HUES64 (cell line): ENCODE measurements at regions not wholly inside any gene's neighbourhood (a gene's known extent, or its start where the extent isn't known, plus 50 kb on each side); places are given as distances from the start of the nearest gene placed in this dataset.

Source experiments
- H3K27ac ChIP-seq: 2 replicates; pipeline ENCODE4 v1.7.0; 2013; ENCODE audit warnings: low read depth, low read length, inconsistent platforms
- H3K27me3 ChIP-seq: 2 replicates; pipeline ENCODE4 v1.6.1; 2013; ENCODE audit warnings: mild to moderate bottlenecking, low read length; ENCODE audit not compliant: insufficient read depth
- H3K36me3 ChIP-seq: 2 replicates; pipeline ENCODE4 v1.6.1; 2013; ENCODE audit warnings: mild to moderate bottlenecking, low read length; ENCODE audit not compliant: insufficient read depth
- H3K4me1 ChIP-seq: 2 replicates; pipeline ENCODE4 v1.6.1; 2013; ENCODE audit warnings: mild to moderate bottlenecking, low read length, moderate library complexity; ENCODE audit not compliant: insufficient read depth
- H3K4me3 ChIP-seq: 2 replicates; pipeline ENCODE4 v1.5.1; 2013; ENCODE audit warnings: mild to moderate bottlenecking, low read length, moderate library complexity
- H3K9ac ChIP-seq: 2 replicates; pipeline ENCODE4 v1.6.1; 2013; ENCODE audit warnings: mild to moderate bottlenecking, low read depth, low read length
- H3K9me3 ChIP-seq: 2 replicates; pipeline ENCODE4 v1.6.1; 2013; ENCODE audit warnings: low read depth, low read length; ENCODE audit not compliant: insufficient read depth
- WGBS: fragments of 150-250, 120-280 bp; methylation state at CpG from one replicate; pipeline ENCODE4 v1.1.7; 2013; ENCODE audit warnings: missing lambda C conversion rate; 5-methylcytosine and 5-hydroxymethylcytosine counted together

DNA sequence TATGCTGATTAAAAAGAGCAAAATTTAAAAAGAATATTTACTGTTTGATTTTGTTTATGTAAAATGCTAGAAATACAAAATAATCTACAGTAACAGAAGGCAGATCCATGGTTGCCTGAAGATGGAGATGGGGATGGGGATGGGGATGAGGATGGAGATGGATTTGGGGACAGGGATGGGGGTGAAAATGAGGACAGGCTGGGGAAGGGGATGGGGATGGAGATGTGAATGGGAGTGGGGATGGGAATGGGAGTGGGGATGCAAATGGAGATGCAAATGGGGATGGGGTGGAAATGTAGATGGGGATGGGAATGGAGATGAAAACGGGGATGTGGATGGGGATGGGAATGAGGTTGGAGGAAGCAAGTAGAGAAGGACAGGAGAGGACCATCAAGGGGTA lies 252.2 kb downstream of the PLPP3 start:
- 0 out of 2 replicates have a peak, but pooled peaks cover 8% of the 10 kb centered on the region for H3K4me1 ChIP-seq
- H3K27me3 ChIP-seq, result no peaks in the 10 kb centered on the region
- no peaks in the 10 kb centered on the region for H3K36me3 ChIP-seq
- H3K9me3 ChIP-seq, result no peaks in the 10 kb centered on the region
- H3K27ac ChIP-seq, result no peak overlapping the region
- no peak overlapping the region for H3K9ac ChIP-seq
- H3K4me3 ChIP-seq, result no peak overlapping the region
- WGBS, result 82% methylated on average over 1 of the region's 1 CpG

DNA sequence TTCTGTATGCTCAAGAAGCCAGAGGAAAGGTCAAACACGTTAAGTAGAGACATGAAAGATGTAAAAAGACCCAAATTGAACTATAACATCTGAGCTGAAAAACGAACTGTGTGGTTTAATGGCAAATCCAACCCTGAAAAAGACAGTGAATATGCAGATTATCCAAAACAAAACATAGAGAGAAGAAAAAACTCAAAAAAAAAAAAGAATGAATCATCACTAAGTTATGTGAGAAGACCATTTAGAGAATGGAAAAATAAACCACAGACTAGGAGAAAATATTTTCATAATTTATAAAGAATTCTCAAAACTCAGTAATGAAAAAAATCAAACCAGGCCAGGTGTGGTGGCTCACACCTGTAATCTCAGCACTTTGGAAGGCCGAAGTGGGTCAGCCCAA lies 253.3 kb downstream of the PLPP3 start:
- H3K27me3 ChIP-seq, result no peaks in the 10 kb centered on the region
- H3K4me3 ChIP-seq, result no peak overlapping the region
- no peak overlapping the region for H3K27ac ChIP-seq
- no peak overlapping the region for H3K9ac ChIP-seq
- H3K9me3 ChIP-seq, result no peaks in the 10 kb centered on the region
- H3K36me3 ChIP-seq, result no peaks in the 10 kb centered on the region
- H3K4me1 ChIP-seq, result no peaks in the 10 kb centered on the region
- WGBS, result 80% methylated on average over 3 of the region's 3 CpGs

DNA sequence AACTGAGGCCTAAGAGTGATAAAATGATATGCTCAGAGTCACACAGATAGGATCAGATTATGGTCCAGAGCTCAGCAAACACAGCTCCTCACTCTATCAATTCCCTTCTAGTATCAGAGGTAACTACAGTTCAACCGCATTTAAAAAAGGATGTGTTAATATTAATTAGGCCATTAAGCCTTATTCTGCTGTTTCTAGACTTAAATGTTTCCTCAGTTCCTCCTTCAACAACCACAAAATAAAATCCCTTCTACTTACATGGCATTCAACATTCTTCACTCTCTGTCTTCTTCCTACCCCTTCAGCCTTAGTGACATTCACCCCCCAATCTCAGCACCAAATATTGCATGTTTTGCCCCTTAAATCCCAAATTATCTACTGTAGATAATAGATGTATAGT lies 254.9 kb downstream of the PLPP3 start:
- 100% methylated on average over 1 of the region's 1 CpG for WGBS
- Histone ChIP-seq H3K27me3 (no peaks in the 10 kb centered on the region), H3K4me3 (no peak overlapping the region), H3K27ac (no peak overlapping the region), H3K4me1 (no peaks in the 10 kb centered on the region), H3K36me3 (no peaks in the 10 kb centered on the region), H3K9me3 (no peaks in the 10 kb centered on the region), H3K9ac (no peak overlapping the region)

DNA sequence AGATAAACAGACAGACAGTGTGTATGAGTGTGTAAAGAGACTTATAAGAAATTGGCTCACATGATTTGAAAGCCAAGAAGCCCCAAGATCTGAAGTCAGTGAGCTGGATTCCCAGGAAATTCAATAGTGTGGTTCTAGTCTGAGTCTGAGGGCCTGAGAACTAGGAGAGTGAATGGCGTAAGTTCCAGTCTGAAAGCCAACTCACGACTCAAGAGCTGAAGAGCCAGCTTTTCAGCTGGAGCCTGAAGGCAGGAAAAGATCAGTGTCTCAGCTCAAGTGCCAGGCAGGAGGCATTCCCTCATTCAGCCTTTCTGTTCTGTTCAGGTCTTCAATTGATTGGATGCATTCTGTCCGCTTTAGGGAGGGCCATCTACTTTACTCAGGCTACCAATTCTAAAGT lies 257.2 kb downstream of the PLPP3 start:
- WGBS, result 87% methylated on average over 3 of the region's 3 CpGs
- H3K4me3 ChIP-seq, result no peak overlapping the region
- no peaks in the 10 kb centered on the region for H3K27me3 ChIP-seq
- H3K9ac ChIP-seq, result no peak overlapping the region
- H3K36me3 ChIP-seq, result no peaks in the 10 kb centered on the region
- H3K9me3 ChIP-seq, result no peaks in the 10 kb centered on the region
- H3K27ac ChIP-seq, result no peak overlapping the region
- no peaks in the 10 kb centered on the region for H3K4me1 ChIP-seq

DNA sequence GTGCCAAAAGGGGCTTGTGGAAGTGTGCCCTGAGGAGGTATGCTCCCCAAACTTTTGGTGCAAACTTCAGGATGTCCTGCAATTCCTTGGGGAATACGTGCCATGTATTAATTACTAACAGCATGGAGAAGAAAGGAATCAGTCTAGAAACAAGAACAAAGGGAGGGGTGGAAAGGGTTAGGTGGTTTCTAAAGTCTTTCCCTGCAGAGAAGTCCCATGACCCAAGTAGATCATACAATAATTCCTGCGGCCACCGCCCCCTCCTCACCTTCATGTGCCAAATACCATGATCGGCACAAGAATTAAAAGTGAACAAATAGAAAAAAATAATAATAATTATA lies 258.2 kb downstream of the PLPP3 start:
- Histone ChIP-seq H3K9ac (no peak overlapping the region), H3K27me3 (no peaks in the 10 kb centered on the region), H3K36me3 (no peaks in the 10 kb centered on the region), H3K4me3 (no peak overlapping the region), H3K9me3 (no peaks in the 10 kb centered on the region), H3K4me1 (no peaks in the 10 kb centered on the region), H3K27ac (no peak overlapping the region)
- 96% methylated on average over 1 of the region's 4 CpGs for WGBS

GRCh38 chr1:56320464-56321149 lies 258.8 kb downstream of the PLPP3 start:
- Histone ChIP-seq H3K4me1 (no peaks in the 10 kb centered on the region), H3K36me3 (no peaks in the 10 kb centered on the region), H3K9me3 (no peaks in the 10 kb centered on the region), H3K27me3 (no peaks in the 10 kb centered on the region), H3K4me3 (no peak overlapping the region), H3K27ac (no peak overlapping the region), H3K9ac (no peak overlapping the region)
- WGBS, result 67% methylated on average over 2 of the region's 3 CpGs

DNA sequence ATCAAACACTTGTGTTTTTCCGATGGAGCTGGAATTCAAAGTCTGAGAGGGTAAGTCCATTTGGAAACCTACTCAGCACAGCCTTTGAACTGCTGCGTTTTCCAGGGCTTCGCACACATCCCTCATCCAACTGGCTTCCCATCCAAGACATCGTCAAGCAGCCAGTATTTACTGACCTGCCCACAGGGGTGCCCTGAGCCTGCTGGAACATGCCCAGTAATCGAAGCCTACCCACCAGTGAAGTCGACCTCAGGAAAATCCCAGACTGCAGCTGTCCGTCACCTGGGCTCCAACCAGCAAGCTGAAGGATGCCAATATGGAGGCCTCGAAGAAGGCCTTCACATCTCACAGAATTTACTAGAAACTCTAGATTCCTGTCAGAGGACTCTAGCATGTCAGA lies 261.6 kb downstream of the PLPP3 start:
- 94% methylated on average over 8 of the region's 8 CpGs for WGBS
- no peak overlapping the region for H3K9ac ChIP-seq
- H3K9me3 ChIP-seq, result peaks cover 3% of the 10 kb centered on the region; the same call in 1 of the 2 replicates
- no peak overlapping the region for H3K4me3 ChIP-seq
- no peaks in the 10 kb centered on the region for H3K36me3 ChIP-seq
- H3K4me1 ChIP-seq, result no peaks in the 10 kb centered on the region
- no peaks in the 10 kb centered on the region for H3K27me3 ChIP-seq
- no peak overlapping the region for H3K27ac ChIP-seq

DNA sequence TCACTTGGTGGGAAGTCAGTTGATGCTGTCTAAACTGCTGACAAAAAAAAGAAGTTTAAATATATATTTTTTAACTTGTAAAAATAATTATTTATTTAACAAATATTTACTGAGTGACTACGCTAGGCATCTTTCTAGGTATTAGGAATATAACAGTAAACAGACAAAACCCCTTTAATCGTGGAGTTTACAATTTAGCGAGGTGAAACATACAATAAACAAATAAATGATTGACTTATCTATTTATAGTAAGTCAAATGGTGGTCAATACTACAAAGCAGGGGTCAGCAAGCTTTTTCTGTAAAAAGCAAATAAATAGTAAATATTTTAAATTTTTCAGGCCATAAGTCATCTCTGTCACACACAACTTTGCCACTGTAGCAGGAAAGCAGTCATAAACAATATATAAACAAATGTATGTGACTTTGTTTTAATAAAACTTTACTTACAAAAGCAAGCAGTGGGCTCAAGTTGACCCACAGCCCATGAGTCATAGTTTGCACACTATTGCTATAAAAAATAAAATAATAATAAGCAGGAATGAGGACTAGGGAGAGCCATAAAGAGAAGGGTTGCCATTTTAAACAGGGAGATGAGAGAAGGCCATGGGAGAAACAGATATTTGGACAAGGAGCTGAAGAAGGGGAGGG lies 263.9 kb downstream of the PLPP3 start:
- no CpG with 5 or more reads among the region's 3 CpGs for WGBS
- Histone ChIP-seq H3K36me3 (no peaks in the 10 kb centered on the region), H3K9me3 (peaks cover 3% of the 10 kb centered on the region; the same call in 1 of the 2 replicates), H3K27me3 (no peaks in the 10 kb centered on the region), H3K4me1 (no peaks in the 10 kb centered on the region), H3K9ac (no peak overlapping the region), H3K4me3 (no peak overlapping the region), H3K27ac (no peak overlapping the region)

- no peaks in the 10 kb centered on the region for H3K36me3 ChIP-seq
- 98% methylated on average over 2 of the region's 2 CpGs for WGBS
- H3K27ac ChIP-seq, result no peak overlapping the region
- H3K4me1 ChIP-seq, result no peaks in the 10 kb centered on the region
- H3K9me3 ChIP-seq, result peaks cover 3% of the 10 kb centered on the region; the same call in 1 of the 2 replicates
- no peak overlapping the region for H3K4me3 ChIP-seq
- H3K9ac ChIP-seq, result no peak overlapping the region
- H3K27me3 ChIP-seq, result no peaks in the 10 kb centered on the region
These were observed 265.8 kb downstream of the PLPP3 start for GRCh38 chr1:56313560-56313959.

- no peaks in the 10 kb centered on the region for H3K27me3 ChIP-seq
- H3K9ac ChIP-seq, result no peak overlapping the region
- no peaks in the 10 kb centered on the region for H3K4me1 ChIP-seq
- 71% methylated on average over 2 of the region's 2 CpGs for WGBS
- no peaks in the 10 kb centered on the region for H3K36me3 ChIP-seq
- peaks cover 3% of the 10 kb centered on the region; the same call in 1 of the 2 replicates for H3K9me3 ChIP-seq
- H3K27ac ChIP-seq, result no peak overlapping the region
- H3K4me3 ChIP-seq, result no peak overlapping the region
These were observed 267.6 kb downstream of the PLPP3 start for GRCh38 chr1:56311766-56312165.

DNA sequence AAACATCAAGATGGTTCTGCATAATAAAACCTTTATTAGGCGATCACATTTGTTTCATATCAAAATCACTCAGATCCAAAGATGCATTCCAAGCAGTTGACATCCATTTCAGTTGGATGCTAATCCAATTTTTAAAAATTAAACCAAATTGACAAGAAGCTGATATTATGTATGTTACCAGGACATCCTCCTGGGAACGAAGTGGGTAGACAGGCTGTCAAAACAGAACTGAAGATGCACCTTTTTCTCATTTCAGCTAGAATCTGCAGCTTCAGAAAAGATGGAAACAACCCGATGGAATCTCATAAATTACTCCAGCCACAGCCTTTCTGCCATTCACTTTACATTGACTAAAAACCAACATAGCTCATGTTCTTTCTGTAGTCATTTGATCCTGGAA lies 268.4 kb downstream of the PLPP3 start:
- no peak overlapping the region for H3K4me3 ChIP-seq
- no peaks in the 10 kb centered on the region for H3K27me3 ChIP-seq
- H3K9me3 ChIP-seq, result peaks cover 3% of the 10 kb centered on the region; the same call in 1 of the 2 replicates
- H3K4me1 ChIP-seq, result no peaks in the 10 kb centered on the region
- H3K27ac ChIP-seq, result no peak overlapping the region
- 91% methylated on average over 3 of the region's 3 CpGs for WGBS
- H3K9ac ChIP-seq, result no peak overlapping the region
- H3K36me3 ChIP-seq, result no peaks in the 10 kb centered on the region
